NCI-H1436 (cell line): ENCODE measurements at regions not wholly inside any gene's neighbourhood (a gene's known extent, or its start where the extent isn't known, plus 50 kb on each side); places are given as distances from the start of the nearest gene placed in this dataset.

ENCODE experiments used
- DNase-seq: peaks from one replicate; lab custom pipeline; 2025; lab: John Stamatoyannopoulos, UW

DNA sequence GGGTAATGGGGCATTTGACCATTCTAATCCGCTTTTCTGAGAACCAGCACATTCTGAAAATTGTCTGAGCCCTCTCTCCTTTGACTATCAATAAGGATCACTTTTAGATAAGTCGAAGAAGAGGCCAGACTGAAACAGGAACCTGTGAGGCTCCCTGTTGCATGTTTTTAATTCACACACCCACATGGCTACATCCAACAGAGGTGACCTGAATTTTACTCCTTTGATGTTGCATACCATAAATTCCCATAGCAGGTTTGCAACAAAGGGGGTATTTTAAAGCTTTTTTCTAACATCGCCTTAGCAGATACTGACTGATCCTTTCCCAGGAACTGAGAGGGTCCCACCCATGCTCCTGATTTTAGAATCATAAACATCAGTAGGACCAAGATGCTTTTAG, 450.8 kb downstream of the USP25 start:
- DNase-seq = no peak

DNA sequence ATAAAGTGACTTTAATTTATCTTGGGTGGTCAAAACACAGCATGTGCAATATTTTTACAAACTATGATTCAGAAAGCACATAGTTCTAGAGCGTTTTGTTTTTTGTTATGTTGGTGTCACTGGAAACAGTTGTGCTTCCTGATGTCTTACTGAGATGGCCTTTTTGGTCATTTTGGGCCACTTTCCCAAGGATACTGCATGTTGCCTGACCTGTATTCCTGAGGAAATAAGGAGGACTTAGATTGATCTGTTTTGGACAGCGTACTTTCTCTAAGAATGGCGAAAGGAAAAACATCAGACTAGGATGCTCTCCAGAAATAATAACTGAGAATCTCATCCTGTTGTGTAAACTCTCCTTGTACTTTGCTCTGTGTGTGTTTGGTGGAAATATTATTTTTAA, 451.2 kb downstream of the USP25 start:
- DNase-seq = no peak

DNA sequence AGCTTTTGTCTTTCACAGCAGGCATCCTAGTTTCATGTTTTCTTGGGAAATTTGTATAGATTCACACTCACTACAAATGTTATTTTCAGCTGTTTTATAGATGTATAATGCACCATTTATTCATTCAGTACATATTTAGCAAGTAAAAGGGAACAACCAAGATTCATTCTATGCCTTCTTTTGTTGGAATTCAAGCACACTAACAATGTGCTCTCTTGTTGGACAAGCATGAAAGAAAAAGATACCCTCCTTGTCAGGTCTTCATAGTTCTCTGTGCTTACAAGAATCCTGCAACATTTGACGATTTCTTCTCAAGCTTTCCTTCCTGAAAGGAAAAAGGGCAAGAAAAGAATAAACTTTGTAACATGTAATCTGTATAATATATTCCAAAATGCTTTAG, 456.0 kb downstream of the USP25 start:
- no peak for DNase-seq

DNA sequence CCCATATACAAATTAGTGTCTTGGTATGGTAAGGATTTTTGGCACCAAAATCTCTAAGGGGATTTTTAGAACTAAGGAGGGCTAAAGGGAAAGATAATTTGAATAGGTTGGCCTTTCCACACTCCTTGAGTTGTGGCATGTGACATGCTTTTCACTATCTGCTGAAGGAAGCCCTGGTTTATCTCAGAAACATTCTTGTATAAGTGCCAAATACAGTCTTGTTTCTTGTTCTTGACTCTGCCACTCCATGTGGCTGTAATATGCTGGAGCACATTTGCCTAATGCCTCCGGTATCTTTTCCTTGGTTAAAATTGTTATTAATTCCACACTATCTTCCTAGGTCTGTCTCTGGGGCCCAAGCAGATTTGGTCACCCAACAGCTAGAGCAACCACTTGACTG, 457.0 kb downstream of the USP25 start:
- no peak for DNase-seq

DNA sequence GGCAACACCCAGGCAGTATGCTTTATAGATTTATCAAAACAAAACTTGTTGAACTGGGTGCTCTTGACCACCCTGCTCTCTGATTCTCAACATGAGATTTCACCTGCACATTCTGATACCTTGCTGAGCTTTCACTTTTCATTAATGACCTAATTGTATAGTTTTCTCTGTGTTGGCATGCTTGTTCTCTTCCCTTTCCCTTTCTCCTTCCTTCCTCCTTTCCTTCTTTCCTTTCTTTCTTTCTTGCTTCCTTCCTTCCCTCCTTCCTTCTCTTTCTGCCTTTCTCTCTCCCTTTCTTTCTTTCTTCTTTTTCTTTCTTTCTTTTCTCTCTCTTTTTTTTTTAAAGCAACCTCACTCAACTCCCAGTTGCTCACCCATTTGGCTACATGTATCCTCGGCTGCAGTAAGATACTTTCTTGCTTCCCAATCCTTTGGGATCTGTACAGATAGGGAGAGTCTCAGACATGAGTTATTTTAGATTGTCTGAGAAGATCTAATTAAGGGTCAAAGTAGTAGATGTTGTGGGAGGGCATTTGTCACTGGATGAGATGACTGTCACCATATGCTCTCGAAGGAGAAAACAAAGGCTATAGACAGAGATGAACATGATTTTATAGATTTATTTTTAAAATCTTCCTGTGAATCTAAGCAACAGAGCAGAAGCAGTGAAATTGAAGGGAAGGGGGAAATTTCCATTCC, 458.0 kb downstream of the USP25 start:
- DNase-seq = no peak

DNA sequence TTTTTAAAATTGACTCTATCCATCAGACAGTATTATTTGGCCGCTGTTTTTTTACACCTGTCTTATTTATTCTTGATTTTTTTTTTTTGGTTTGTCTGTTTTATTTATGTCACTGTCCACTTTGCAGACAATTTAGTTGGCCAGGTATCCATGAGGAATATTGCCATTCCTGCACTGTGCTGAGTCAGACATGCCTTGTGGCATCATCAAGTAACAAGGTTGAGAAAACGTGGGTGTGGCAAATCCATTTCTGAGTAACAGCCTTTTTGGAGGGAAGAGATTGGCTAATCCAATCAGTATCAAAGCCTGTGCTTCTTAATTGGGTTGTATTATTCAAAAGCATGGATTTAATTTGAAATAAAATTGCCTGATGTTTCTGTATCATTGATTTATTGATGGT, 463.1 kb downstream of the USP25 start:
- no peak for DNase-seq

DNA sequence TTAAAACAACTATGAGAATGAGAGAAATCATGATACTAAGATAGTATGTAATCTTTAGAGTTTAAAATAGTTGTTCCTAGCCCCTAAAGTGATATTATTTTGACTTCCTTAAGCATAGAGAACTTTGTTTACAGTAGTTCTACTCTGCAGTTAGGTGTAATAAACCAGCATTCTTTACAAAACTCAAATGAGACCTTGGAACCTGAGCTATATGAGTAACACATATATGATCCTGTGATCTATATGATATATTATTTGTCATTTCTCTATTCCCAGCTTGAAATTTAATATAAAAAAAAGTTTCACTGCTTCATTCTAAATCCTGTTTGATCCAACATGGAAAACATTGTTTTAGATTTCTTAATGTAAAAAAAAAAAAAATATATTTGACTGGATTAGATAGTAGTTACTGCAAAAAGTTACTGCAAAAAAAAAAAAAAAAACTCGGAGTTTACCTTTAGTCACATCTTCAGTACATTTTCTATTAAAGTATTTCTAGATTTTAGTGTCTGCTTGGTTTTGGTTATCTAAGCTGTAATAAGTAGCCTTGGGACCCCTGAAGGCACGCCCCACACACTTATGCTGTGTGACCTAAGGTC, 463.8 kb downstream of the USP25 start:
- DNase-seq = no peak

DNA sequence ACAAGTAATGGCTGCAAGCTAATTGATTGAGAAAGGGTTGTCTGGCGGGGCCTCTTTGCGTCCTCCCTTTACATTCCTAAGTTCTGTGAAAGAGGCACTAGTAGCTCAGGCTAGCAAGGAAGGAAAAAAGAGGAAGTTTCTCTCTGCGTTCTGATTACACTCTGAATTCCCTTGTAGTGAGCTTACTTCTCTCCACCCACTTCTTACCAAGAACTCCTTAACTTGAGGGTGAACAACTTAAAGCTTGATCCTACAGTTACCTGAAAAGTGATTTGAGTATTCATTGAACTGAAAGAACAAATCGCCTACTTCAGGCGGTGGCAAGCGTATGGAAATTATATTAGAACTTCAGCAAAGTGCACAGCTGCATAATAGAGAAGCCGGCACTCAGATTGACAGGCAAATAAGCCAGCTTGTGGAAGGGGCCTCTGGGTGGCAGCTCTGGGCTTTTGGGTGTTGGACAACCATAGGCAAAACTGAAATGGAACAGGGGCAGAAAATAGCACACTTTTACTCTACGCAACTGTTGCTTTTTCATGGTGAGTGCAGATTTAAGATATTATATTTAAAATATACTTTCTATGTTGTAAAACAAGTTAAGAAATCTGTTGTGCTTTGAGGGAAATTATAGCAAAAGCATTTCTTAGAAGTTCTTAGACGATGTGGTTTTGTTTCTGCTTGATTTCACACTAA, 464.5 kb downstream of the USP25 start:
- DNase-seq = no peak

DNA sequence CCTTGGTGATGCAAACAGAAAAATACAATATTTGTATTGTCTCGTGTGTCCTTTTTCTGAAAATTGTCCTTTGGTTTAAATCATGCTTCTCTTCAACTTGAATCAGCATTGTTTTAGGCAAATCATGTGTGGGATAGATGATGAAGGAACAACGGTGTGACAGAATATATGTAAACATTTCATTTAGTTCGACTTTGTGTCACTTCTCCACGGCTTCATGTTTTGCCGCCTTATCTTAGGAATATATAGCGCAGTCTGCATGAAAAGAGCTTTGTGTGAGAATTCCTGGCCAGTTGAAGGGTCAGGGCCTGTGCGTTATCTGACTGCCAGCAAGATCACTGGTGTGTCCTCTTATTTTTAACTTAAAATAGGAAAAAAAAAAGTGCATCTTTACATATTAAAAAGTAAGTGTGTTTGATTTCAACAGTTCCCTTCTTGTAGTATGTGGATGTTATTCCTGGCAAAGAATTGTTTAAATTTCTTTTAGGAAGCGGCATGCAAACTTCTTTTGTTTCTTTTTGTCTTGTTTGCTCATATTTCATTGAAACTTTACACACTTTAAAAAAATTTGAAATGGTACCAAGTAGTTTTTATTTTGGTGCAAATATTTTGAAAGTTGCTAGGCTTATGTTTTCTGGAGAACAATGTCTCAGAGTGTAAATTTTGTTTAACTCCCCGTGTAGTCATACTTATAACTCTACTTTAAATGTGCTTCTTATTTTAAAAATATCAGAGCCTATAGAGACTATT, 465.2 kb downstream of the USP25 start:
- no peak for DNase-seq

DNA sequence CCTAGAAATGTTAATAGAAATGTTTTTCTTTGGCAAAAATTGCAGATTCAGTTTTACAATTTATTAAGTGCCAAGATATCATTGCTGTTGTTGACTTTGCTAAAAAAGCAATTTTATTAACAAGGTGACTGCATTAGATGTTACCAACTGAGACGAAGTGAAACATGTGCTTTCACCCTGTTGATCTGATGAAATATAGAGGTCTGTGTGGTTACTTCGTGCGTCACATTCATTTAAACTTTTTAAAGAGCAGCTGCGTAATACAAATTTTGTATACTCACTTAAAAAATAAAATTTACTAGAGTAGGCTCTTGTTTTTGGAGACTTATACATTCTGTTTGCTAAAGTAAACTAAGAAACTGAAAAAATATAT, 465.7 kb downstream of the USP25 start:
- no peak for DNase-seq

DNA sequence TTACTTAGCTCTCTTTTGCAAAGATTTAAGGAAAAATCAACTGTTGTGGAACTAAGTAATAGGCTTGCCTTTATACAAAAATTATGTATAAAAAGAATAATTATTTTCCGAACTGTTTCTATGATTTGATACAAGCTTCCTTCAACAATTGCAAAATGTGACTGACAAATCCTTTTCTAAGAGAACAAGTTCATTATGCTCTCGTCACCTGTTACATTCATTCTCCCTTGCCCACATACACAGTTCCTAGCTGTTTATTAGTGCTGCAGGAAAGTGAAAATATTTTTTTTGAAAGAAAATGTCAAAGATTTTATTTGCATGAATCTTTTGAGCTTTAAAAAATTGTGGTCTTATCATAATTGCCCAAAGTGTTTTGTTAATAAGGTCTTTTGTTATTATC, 466.2 kb downstream of the USP25 start:
- DNase-seq = no peak

DNA sequence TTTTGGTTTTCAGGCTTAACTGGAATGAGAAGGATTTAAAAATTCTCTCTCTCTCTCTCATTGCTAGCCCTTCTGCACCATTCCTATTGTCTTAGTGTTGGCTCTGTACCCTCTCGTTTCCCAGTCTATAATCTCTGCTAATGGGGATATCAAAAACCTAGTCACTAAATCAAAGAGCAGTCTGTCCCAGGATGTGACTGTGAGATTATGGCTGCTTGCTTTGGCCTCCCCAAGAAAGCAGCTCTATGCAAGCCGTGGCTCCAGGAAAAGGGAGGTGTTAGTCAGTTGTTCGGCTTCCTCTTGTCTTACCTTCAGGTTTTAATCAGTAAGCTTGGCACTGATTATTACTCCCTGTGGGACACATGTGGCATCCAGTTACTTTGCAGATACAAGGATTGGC, 468.8 kb downstream of the USP25 start:
- DNase-seq = no peak

DNA sequence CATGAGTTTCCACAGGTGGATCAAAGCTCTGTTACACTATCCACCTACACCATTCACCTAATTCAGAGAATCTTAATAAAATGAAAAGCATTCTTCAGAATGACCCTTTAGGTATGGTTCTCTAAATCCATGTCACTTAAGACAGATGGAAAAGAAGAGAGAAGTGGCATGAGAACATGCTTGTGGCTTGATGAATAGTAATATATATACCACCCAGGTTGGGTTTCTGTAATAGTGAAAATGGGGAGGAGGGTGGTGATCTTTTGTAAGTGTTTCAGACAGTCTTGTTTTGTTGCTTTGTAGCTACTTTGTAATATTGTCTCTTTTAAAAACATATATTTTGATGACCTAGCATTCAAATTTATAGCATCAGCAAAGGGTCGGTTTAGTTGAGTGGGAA, 469.8 kb downstream of the USP25 start:
- DNase-seq = no peak

DNA sequence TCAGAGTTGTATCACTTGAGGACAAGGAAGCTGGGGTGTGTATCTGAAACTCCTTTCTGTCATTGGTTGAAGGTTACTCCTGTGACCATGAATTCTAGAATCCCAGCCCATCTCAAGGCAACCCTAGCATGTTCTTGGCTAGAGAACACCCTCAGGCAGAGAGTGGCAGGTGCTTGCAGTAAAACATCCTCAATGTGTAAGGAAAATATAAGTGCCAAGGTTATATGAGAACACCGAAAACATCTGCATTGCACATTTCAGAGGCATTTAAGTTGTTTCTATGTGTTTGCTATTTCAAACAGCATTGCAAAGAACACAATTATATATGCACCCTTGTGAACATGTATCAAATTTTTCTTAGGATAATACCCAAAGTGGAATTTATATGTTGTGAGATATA, 471.9 kb downstream of the USP25 start:
- DNase-seq = no peak

DNA sequence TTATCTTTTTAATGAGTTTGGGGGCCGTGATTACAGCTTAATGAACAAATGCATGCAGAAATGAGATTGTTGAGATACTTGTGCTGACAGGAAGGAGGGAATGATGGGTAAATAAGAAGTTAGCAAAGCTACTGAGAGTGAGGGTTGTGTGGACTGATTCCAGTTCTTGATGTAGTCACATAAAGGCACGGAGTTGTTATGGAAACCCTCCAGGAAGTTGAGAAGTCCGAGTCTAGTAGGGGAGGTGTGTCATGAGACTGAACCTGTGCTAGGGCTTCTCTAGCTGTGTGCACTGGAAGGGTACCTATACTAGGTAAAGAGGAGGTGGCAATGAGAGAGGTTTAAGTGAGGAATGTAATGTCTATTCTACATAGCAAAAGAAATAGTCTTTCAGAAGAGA, 475.7 kb downstream of the USP25 start:
- no peak for DNase-seq

DNA sequence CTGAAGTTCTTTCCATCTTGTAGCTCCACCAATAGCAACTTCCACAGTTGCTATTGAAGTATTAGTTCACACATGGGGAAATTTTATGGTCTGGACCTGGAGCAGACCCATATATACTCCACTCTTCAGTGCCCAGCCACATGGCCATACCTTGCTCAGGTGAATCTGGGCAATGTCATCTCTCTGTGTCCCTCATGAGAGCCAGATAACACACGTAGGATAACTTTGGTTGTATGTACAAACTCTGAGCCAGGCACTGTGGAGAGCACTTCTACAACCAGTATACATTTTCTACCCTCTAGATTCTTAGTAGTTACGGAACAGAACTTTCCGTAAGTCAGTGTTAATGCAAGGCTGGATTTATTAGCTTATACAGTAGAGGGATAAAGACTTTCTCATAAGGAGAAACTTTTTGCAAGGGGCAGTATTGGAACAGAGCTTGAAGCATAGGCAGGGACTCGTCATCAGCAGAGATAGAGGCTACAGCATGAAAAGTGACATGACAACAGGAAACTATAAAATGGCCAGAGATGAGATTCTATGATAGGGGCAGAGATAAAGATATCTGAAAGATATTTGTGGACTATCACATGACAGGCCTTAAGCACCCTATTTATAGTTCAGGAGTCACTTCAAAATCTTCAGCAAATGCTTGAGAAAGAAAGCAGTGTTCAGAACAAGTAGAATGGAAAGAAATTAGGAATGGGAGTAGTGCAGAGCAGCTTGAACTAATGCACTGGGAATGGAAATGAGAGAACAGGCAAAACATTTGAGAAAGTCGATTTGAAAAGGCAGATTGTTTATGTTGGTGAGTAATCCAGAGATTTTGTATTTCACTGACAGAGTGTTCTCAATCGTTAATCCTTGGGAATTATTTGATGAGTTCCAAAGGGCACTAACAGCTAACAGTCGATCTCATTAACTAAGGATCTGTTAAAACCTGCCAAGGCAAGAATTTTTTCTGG, 481.8 kb downstream of the USP25 start:
- no peak for DNase-seq

DNA sequence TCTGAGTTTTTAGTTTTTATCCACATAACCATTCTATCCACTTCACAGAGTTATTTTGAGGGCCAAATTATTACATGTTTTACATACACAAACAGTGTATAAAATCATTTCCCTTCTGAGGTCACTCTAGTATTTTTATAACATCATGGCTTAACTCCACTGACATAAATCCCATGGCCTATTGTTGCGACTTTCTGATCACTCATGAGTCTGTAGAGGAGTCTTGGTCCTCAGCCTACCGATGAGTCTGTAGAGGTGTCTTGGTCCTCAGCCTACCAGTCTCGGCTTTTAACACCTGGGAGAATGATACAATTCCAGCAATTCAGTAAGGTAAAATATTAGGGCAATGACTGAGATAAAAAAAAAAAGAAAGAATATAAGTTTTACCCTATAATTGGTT, 483.7 kb downstream of the USP25 start:
- no peak for DNase-seq

DNA sequence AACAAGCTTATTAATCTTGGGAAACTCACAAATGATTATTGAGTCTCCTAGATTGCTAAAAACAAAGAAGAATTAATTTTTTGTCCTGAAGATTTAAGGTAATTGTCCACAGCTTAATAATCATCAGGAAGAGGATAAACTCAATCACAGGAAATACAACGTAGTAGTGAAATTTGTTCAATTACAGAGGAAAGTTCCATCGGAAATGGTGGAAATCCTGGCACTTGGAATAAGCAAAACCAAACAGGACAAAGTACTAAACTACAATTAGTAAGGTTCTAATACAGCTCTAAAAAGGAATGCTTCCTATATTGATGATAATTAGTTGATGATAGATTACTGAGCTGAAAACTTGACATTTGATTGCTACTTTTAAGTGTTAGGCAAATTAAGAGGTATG, 485.4 kb downstream of the USP25 start:
- DNase-seq = no peak

DNA sequence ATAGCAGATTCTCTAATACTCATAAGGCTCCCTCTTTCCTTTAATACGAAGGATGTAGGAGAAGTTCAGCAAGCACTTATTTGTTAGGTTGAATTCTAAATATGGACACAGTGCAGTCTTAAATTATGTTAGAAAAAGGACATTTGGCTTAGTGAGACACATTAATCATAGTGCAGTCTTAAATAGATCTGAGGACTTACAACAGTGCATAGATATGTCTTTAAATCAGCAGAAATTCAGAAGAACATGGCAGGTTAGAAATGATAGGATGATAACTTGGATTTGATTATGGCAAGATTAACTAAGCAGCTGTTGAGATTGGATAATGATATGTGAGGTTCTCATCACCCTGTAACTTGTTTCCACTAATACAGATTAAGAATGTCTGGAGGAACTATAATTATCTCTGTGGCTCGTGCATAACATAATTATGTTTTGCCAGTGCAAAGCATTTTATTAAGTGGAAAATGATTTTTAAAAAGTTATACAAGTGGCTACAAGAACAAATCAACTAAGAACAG, 485.9 kb downstream of the USP25 start:
- DNase-seq = no peak

DNA sequence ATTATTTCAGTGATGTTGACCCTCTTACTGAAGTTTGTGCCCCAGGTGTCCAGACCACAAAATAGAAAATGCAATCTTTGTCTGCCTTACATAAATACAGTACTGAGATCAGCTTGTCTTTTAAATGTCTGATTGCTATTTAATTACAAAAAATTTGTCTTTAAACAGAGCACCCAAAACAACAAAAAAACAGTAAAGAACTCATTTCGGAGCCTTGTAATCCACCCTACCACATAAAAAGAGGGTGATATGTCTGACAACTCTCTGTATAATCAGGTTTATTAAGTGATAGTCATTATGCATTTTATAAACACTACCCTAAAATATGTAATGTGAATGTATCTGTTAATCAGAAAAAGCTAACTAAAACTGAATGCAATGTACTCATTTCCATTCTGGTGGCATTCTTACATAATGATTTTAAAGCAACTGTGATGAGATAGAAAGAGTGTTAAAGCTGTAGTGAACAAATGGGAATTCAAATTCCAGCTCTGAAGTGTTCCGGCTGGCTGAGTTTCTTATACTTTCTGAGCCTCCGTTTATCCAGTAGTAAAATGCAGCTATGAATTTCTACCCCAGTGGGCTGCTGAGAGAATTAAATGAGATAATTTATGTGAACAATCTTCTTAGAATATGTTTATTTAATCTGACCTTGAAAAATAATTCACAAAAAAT, 486.6 kb downstream of the USP25 start:
- DNase-seq = no peak
